ENCODE measurements at regions not wholly inside any gene's neighbourhood (a gene's known extent, or its start where the extent isn't known, plus 50 kb on each side); places are given as distances from the start of the nearest gene placed in this dataset.

DNA sequence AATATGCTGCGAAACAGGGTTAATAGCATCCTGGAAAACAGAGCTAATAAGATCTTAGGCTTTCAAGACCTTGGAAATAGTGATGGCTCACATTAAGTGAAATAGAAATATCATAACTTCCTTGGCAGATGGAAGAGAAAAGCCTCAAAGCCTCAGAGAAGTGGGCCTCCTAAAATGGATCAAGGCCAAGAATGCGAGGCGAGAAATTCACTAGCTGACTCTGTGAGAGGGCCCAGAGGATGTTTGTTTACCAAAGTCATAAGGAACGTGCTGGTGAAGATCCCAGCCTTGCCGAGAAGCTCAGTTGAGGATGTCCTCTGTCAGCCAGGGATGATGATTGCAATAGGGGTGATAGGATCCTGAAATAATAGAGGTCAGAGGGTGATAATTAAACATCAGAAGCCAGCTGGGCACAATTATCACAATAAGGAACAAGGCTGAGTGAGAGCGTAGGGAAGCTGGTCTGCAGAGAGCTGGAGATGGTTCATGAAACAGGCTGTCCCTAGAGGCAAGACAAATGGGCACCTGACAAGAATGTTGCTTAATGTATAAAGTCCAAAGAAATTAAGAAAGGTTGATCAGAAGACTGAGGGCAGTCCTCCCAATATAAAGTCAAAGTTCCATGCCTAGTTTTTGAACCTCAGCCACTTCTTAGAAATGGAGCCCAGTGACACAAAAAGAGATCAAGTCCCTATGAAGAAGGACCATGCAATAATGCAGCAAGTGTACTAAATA is 101.7 kb upstream of the COG2 start:
- TF ChIP-seq GATA3 (IDR thresholded peaks at IDR 0.05; ENCODE audit: low read depth, low read length), result no peak
- TF ChIP-seq GATA2 (IDR thresholded peaks at IDR 0.05; ENCODE audit: low read depth, low read length), result no peak

All from SH-SY5Y (cell line).